Activated naive CD4-positive, alpha-beta T cell treated with anti-CD3 and anti-CD28 coated beads for 36 hours (primary cell): ENCODE measurements at regions not wholly inside any gene's neighbourhood (a gene's known extent, or its start where the extent isn't known, plus 50 kb on each side); places are given as distances from the start of the nearest gene placed in this dataset.

ENCODE experiments used
- CTCF ChIA-PET: fragments of 350-600 bp; sonication (Branson Sonifier 250); formaldehyde crosslinking; loops from one replicate; lab custom pipeline; 2021; ENCODE audit warnings: antibody characterized with exemption; lab: Charles Lee
- DNase-seq: peaks from one replicate; pipeline ENCODE4 v3.0.0-alpha.2; 2020
- H3K27ac Mint-ChIP-seq: one replicate; pipeline ENCODE4 v1.8.0; 2021; ENCODE audit warnings: mild to moderate bottlenecking, mixed read lengths
- H3K27me3 Mint-ChIP-seq: one replicate; pipeline ENCODE4 v1.8.0; 2021; ENCODE audit warnings: low read depth, mixed read lengths
- H3K36me3 Mint-ChIP-seq: one replicate; pipeline ENCODE4 v1.8.0; 2021; ENCODE audit warnings: low read depth, mixed read lengths
- H3K4me1 Mint-ChIP-seq: one replicate; pipeline ENCODE4 v1.8.0; 2021; ENCODE audit warnings: low read depth, mixed read lengths
- H3K4me3 Mint-ChIP-seq: one replicate; pipeline ENCODE4 v1.8.0; 2021; ENCODE audit warnings: mild to moderate bottlenecking, moderate library complexity, mixed read lengths
- H3K9me3 Mint-ChIP-seq: one replicate; pipeline ENCODE4 v1.8.0; 2021; ENCODE audit warnings: mixed read lengths
- intact Hi-C: fragments of 100-400 bp; cut with micrococcal nuclease; formaldehyde crosslinking; loops from one replicate; pipeline ENCODE4 v1.15.1; 2023

- Mint-ChIP-seq H3K27me3 (no peaks in the 10 kb centered on the region), H3K4me3 (no peak overlapping the region), H3K27ac (no peak overlapping the region), H3K36me3 (no peaks in the 10 kb centered on the region), H3K4me1 (no peaks in the 10 kb centered on the region), H3K9me3 (peaks cover 3% of the 10 kb centered on the region)
- CTCF ChIA-PET: interaction anchor here (0.6 kb wide), 1 partner anchor 390 kb away, joined by 5 read pairs; no protein-coding TSS in a partner anchor
- intact Hi-C loops: no loop called here
- DNase-seq: no peak
Observed at GRCh38 chr13:104253063-104253680, 1187.0 kb upstream of the SLC10A2 start.

- H3K9me3 Mint-ChIP-seq: peaks cover 3% of the 10 kb centered on the region
- H3K4me1 Mint-ChIP-seq: no peaks in the 10 kb centered on the region
- no peak overlapping the region for H3K4me3 Mint-ChIP-seq
- H3K27ac Mint-ChIP-seq: no peak overlapping the region
- no peaks in the 10 kb centered on the region for H3K36me3 Mint-ChIP-seq
- intact Hi-C loops: no loop called here
- CTCF ChIA-PET: no interaction called here
- no peak for DNase-seq
- no peaks in the 10 kb centered on the region for H3K27me3 Mint-ChIP-seq
Observed at GRCh38 chr13:104251931-104252330, 1185.7 kb upstream of the SLC10A2 start.

- H3K36me3 Mint-ChIP-seq: no peaks in the 10 kb centered on the region
- H3K27ac Mint-ChIP-seq: no peak overlapping the region
- no peak for DNase-seq
- CTCF ChIA-PET: no interaction called here
- H3K27me3 Mint-ChIP-seq: no peaks in the 10 kb centered on the region
- no peaks in the 10 kb centered on the region for H3K9me3 Mint-ChIP-seq
- H3K4me3 Mint-ChIP-seq: no peak overlapping the region
- intact Hi-C loops: no loop called here
- H3K4me1 Mint-ChIP-seq: no peaks in the 10 kb centered on the region
Observed at GRCh38 chr13:104246955-104247354, 1180.7 kb upstream of the SLC10A2 start.

- no peak overlapping the region for H3K4me3 Mint-ChIP-seq
- H3K27ac Mint-ChIP-seq: no peak overlapping the region
- no peaks in the 10 kb centered on the region for H3K36me3 Mint-ChIP-seq
- H3K27me3 Mint-ChIP-seq: no peaks in the 10 kb centered on the region
- H3K4me1 Mint-ChIP-seq: no peaks in the 10 kb centered on the region
- CTCF ChIA-PET: interaction anchor here (0.6 kb wide), 1 partner anchor 551 kb away, joined by 3 read pairs; no protein-coding TSS in a partner anchor
- intact Hi-C loops: no loop called here
- no peak for DNase-seq
- H3K9me3 Mint-ChIP-seq: no peaks in the 10 kb centered on the region
Observed at GRCh38 chr13:104206450-104207044, 1140.3 kb upstream of the SLC10A2 start.

- Mint-ChIP-seq H3K27ac (no peak overlapping the region), H3K27me3 (no peaks in the 10 kb centered on the region), H3K9me3 (no peaks in the 10 kb centered on the region), H3K4me3 (no peak overlapping the region), H3K36me3 (no peaks in the 10 kb centered on the region), H3K4me1 (no peaks in the 10 kb centered on the region)
- no peak for DNase-seq
- intact Hi-C loops: no loop called here
- CTCF ChIA-PET: no interaction called here
Observed at GRCh38 chr13:104204177-104204576, 1138.0 kb upstream of the SLC10A2 start.

- intact Hi-C loops: no loop called here
Observed at GRCh38 chr13:104198801-104199200, 1132.6 kb upstream of the SLC10A2 start.

GRCh38 chr13:104196611-104197010 is 1130.4 kb upstream of the SLC10A2 start:
- CTCF ChIA-PET: no interaction called here
- no peaks in the 10 kb centered on the region for H3K36me3 Mint-ChIP-seq
- no peak overlapping the region for H3K27ac Mint-ChIP-seq
- H3K27me3 Mint-ChIP-seq: no peaks in the 10 kb centered on the region
- no peak for DNase-seq
- no peaks in the 10 kb centered on the region for H3K4me1 Mint-ChIP-seq
- peaks cover 2% of the 10 kb centered on the region for H3K9me3 Mint-ChIP-seq
- no peak overlapping the region for H3K4me3 Mint-ChIP-seq
- intact Hi-C loops: no loop called here

More at GRCh38 chr13:104198801-104199200, 1132.6 kb upstream of the SLC10A2 start:
- Mint-ChIP-seq H3K4me1 (no peaks in the 10 kb centered on the region), H3K36me3 (no peaks in the 10 kb centered on the region), H3K4me3 (no peak overlapping the region), H3K27me3 (no peaks in the 10 kb centered on the region), H3K27ac (no peak overlapping the region), H3K9me3 (peaks cover 2% of the 10 kb centered on the region)
- CTCF ChIA-PET: no interaction called here
- no peak for DNase-seq

- Mint-ChIP-seq H3K27ac (no peak overlapping the region), H3K9me3 (peaks cover 10% of the 10 kb centered on the region), H3K4me3 (no peak overlapping the region), H3K36me3 (no peaks in the 10 kb centered on the region), H3K4me1 (no peaks in the 10 kb centered on the region), H3K27me3 (no peaks in the 10 kb centered on the region)
- DNase-seq: no peak
- intact Hi-C loops: no loop called here
- CTCF ChIA-PET: no interaction called here
Observed at GRCh38 chr13:104181526-104182231, 1115.5 kb upstream of the SLC10A2 start.

- Mint-ChIP-seq H3K4me3 (no peak overlapping the region), H3K36me3 (no peaks in the 10 kb centered on the region), H3K27ac (no peak overlapping the region), H3K27me3 (no peaks in the 10 kb centered on the region), H3K4me1 (no peaks in the 10 kb centered on the region), H3K9me3 (no peaks in the 10 kb centered on the region)
- no peak for DNase-seq
- CTCF ChIA-PET: no interaction called here
- intact Hi-C loops: no loop called here
Observed at GRCh38 chr13:104170980-104171555, 1104.9 kb upstream of the SLC10A2 start.

- no peaks in the 10 kb centered on the region for H3K4me1 Mint-ChIP-seq
- intact Hi-C loops: no loop called here
- DNase-seq: no peak
- H3K9me3 Mint-ChIP-seq: no peaks in the 10 kb centered on the region
- H3K27ac Mint-ChIP-seq: no peak overlapping the region
- CTCF ChIA-PET: no interaction called here
- no peaks in the 10 kb centered on the region for H3K36me3 Mint-ChIP-seq
- H3K27me3 Mint-ChIP-seq: no peaks in the 10 kb centered on the region
- H3K4me3 Mint-ChIP-seq: no peak overlapping the region
Observed at GRCh38 chr13:104163866-104164630, 1097.8 kb upstream of the SLC10A2 start.

- no peak overlapping the region for H3K27ac Mint-ChIP-seq
- H3K9me3 Mint-ChIP-seq: no peaks in the 10 kb centered on the region
- CTCF ChIA-PET: interaction anchor here (0.6 kb wide), 1 partner anchor 15 kb away, joined by 3 read pairs; no protein-coding TSS in a partner anchor
- H3K4me3 Mint-ChIP-seq: no peak overlapping the region
- intact Hi-C loops: no loop called here
- no peak for DNase-seq
- no peaks in the 10 kb centered on the region for H3K36me3 Mint-ChIP-seq
- no peaks in the 10 kb centered on the region for H3K4me1 Mint-ChIP-seq
- H3K27me3 Mint-ChIP-seq: no peaks in the 10 kb centered on the region
Observed at GRCh38 chr13:104160536-104160935, 1094.3 kb upstream of the SLC10A2 start.

GRCh38 chr13:104143760-104144416 is 1077.7 kb upstream of the SLC10A2 start:
- H3K36me3 Mint-ChIP-seq: no peaks in the 10 kb centered on the region
- H3K4me3 Mint-ChIP-seq: no peak overlapping the region
- no peaks in the 10 kb centered on the region for H3K27me3 Mint-ChIP-seq
- no peak overlapping the region for H3K27ac Mint-ChIP-seq
- no peaks in the 10 kb centered on the region for H3K4me1 Mint-ChIP-seq
- DNase-seq: no peak
- CTCF ChIA-PET: no interaction called here
- intact Hi-C loops: no loop called here
- peaks cover 4% of the 10 kb centered on the region for H3K9me3 Mint-ChIP-seq
